ENCODE measurements at regions not wholly inside any gene's neighbourhood (a gene's known extent, or its start where the extent isn't known, plus 50 kb on each side); places are given as distances from the start of the nearest gene placed in this dataset.

- no peak overlapping the region for H3K27ac ChIP-seq (ENCODE audit: low read length)
- H3K9me3 ChIP-seq (ENCODE audit: control insufficient read depth, insufficient read depth, low read depth, low read length): no peaks in the 10 kb centered on the region
- ChIA-PET POLR2A (no interaction called here), CTCF (no interaction called here)
- DNase-seq (ENCODE audit: low read depth, low spot score) (no peak), ATAC-seq (no peak)
- no peak overlapping the region for H3K4me3 ChIP-seq (ENCODE audit: low read depth in 2 of 2, low read length in 2 of 2)
- H3K36me3 ChIP-seq (ENCODE audit: control insufficient read depth, insufficient read depth, low read length): no peaks in the 10 kb centered on the region
- intact Hi-C loops (cut with micrococcal nuclease; ENCODE audit: unreplicated experiment): no loop called here
- peaks cover 2% of the 10 kb centered on the region; the same call in 1 of the 2 replicates for H3K27me3 ChIP-seq (ENCODE audit: control insufficient read depth, insufficient read depth, low read length)
- no TSS peak for BruUV-seq (replicated peaks)
- in situ Hi-C loops (cut with HindIII; ENCODE audit: low pct_unique_long_range_greater_than_20kb, low sequenced_read_pairs): no loop called here
- TF ChIP-seq POLR2AphosphoS5 (IDR thresholded peaks at IDR 0.05; ENCODE audit: low read depth, low read length) (no peak), REST (IDR thresholded peaks at IDR 0.05; ENCODE audit: insufficient read depth in 1 of 2, low read depth in 2 of 2, low read length in 1 of 2) (no peak), CTCF (IDR thresholded peaks at IDR 0.05) (no peak), TCF7L2 (IDR thresholded peaks at IDR 0.05; ENCODE audit: low read depth, low read length) (no peak), SIN3A (IDR thresholded peaks at IDR 0.05; ENCODE audit: borderline replicate concordance, insufficient read depth, low read depth, low read length) (no peak)
- no peaks in the 10 kb centered on the region for H3K4me1 ChIP-seq (ENCODE audit: control insufficient read depth, insufficient read depth, low read length)
Observed at GRCh38 chr6:104305206-104305605, 554.5 kb downstream of the HACE1 start.

GRCh38 chr6:104301951-104302350 lies 557.8 kb downstream of the HACE1 start:
- TF ChIP-seq SIN3A (IDR thresholded peaks at IDR 0.05; ENCODE audit: borderline replicate concordance, insufficient read depth, low read depth, low read length): no peak
- no peak for TF ChIP-seq TCF7L2 (IDR thresholded peaks at IDR 0.05; ENCODE audit: low read depth, low read length)
- TF ChIP-seq POLR2AphosphoS5 (IDR thresholded peaks at IDR 0.05; ENCODE audit: low read depth, low read length): no peak
- TF ChIP-seq CTCF (IDR thresholded peaks at IDR 0.05): no peak
- no peak for TF ChIP-seq REST (IDR thresholded peaks at IDR 0.05; ENCODE audit: insufficient read depth in 1 of 2, low read depth in 2 of 2, low read length in 1 of 2)
- Histone ChIP-seq H3K27ac (ENCODE audit: low read length) (no peak overlapping the region), H3K4me3 (ENCODE audit: low read depth in 2 of 2, low read length in 2 of 2) (no peak overlapping the region), H3K36me3 (ENCODE audit: control insufficient read depth, insufficient read depth, low read length) (no peaks in the 10 kb centered on the region), H3K27me3 (ENCODE audit: control insufficient read depth, insufficient read depth, low read length) (peaks cover 2% of the 10 kb centered on the region; the same call in 1 of the 2 replicates), H3K4me1 (ENCODE audit: control insufficient read depth, insufficient read depth, low read length) (no peaks in the 10 kb centered on the region), H3K9me3 (ENCODE audit: control insufficient read depth, insufficient read depth, low read depth, low read length) (no peaks in the 10 kb centered on the region)
- ChIA-PET POLR2A (no interaction called here), CTCF (no interaction called here)
- no peak for DNase-seq (ENCODE audit: low read depth, low spot score)
- intact Hi-C loops (cut with micrococcal nuclease; ENCODE audit: unreplicated experiment) (no loop called here), in situ Hi-C loops (cut with HindIII; ENCODE audit: low pct_unique_long_range_greater_than_20kb, low sequenced_read_pairs) (no loop called here)
- no TSS peak for BruUV-seq (replicated peaks)
- no peak for ATAC-seq

Data from Panc1 (cell line).